ENCODE measurements at regions not wholly inside any gene's neighbourhood (a gene's known extent, or its start where the extent isn't known, plus 50 kb on each side); places are given as distances from the start of the nearest gene placed in this dataset.

DNA sequence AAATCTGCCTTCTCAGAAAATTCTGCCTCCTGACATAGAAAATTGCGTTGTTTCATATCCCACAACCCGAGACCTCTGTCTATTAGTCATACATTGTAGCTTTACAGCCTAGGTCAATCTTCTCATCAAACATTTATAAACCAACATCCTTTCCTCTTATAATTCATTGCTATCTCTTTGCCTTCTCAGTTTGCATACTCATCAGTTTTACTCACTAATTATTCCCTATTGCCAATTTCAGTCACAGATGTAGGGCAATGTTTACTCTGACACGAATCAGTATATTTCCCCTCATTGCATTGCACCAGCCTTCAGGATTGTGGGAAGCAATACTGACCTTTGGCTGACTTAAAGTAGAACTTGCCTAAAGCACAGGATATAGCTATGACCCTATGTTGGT, 247.2 kb downstream of the CEMIP2 start:
- TF ChIP-seq, protein P1, sequence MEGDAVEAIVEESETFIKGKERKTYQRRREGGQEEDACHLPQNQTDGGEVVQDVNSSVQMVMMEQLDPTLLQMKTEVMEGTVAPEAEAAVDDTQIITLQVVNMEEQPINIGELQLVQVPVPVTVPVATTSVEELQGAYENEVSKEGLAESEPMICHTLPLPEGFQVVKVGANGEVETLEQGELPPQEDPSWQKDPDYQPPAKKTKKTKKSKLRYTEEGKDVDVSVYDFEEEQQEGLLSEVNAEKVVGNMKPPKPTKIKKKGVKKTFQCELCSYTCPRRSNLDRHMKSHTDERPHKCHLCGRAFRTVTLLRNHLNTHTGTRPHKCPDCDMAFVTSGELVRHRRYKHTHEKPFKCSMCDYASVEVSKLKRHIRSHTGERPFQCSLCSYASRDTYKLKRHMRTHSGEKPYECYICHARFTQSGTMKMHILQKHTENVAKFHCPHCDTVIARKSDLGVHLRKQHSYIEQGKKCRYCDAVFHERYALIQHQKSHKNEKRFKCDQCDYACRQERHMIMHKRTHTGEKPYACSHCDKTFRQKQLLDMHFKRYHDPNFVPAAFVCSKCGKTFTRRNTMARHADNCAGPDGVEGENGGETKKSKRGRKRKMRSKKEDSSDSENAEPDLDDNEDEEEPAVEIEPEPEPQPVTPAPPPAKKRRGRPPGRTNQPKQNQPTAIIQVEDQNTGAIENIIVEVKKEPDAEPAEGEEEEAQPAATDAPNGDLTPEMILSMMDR (IDR thresholded peaks at IDR 0.05; ENCODE audit: insufficient read depth, low read depth, low read length) = no peak
- TF ChIP-seq EZH2 (IDR thresholded peaks at IDR 0.05; ENCODE audit: insufficient read depth, low read length) = no peak
